ENCODE measurements at regions not wholly inside any gene's neighbourhood (a gene's known extent, or its start where the extent isn't known, plus 50 kb on each side); places are given as distances from the start of the nearest gene placed in this dataset.
A peak's percentile ranks its signal among the peaks of the same experiment; 100 is the strongest.

DNA sequence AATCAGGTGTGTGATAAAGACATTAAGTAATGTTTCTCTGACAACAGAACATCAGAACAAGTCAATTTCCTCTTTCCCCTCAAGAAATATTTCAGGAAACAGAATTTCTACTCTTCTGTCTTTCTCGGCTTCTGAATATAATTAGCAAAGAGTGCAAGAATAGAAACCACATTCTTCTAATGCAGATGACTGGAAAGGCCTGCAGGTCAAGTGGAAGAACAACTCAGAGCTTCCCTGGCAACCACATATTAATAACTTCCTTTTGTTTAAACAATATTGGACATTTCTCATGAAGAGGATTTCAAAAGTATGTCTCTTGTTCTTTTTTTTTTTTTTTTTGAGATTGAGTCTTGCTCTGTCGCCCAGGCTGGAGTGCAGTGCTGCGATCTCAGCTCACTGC, 225.5 kb downstream of the PARM1 start:
- Histone ChIP-seq H3K27ac (ENCODE audit: low read length in 2 of 2) (no peak overlapping the region), H3K4me2 (replicated peaks; ENCODE audit: low read depth, low read length, poor library complexity, severe bottlenecking) (peak overlapping the region; percentile 39), H3K9me3 (ENCODE audit: control extremely low read depth in 1 of 3, control insufficient read depth in 2 of 3, insufficient read depth in 1 of 3, low read length in 2 of 3) (peaks cover 0 to 16% (median 14%) of the 10 kb centered on the region in 3 donors), H2AFZ (ENCODE audit: insufficient read depth, low read depth, low read length, poor library complexity, severe bottlenecking) (no peak overlapping the region), H3K9ac (ENCODE audit: low read length) (no peak overlapping the region), H3K36me3 (replicated peaks in 1 of 2; ENCODE audit: control extremely low read depth in 1 of 2, control insufficient read depth in 1 of 2, extremely low read depth in 1 of 2, insufficient read depth in 2 of 2, low read length in 1 of 2) (no peaks in the 10 kb centered on the region), H3K79me2 (ENCODE audit: control insufficient read depth, insufficient read depth, low read length) (no peaks in the 10 kb centered on the region), H3K4me1 (ENCODE audit: control insufficient read depth in 2 of 2, insufficient read depth in 2 of 2, low read length in 2 of 2) (peaks cover 3 to 6% of the 10 kb centered on the region in 2 donors), H3K27me3 (replicated peaks in 1 of 4; ENCODE audit: control extremely low read depth in 1 of 4, control insufficient read depth in 3 of 4, insufficient read depth in 4 of 4, low read length in 3 of 4) (peaks cover 0 to 3% (median 0%) of the 10 kb centered on the region in 4 experiments), H3K4me3 (ENCODE audit: control extremely low read depth in 1 of 5, extremely low read depth in 1 of 5, insufficient read depth in 1 of 5, low read depth in 2 of 5, low read length in 4 of 5) (no peak overlapping the region), H4K20me1 (ENCODE audit: control insufficient read depth, insufficient read depth, low read length, poor library complexity, severe bottlenecking) (no peaks in the 10 kb centered on the region)
- ChIA-PET POLR2A (no interaction called here), CTCF (interaction anchor here (1.0 kb wide), 1 partner anchor 78 kb away, joined by 3 read pairs; no protein-coding TSS in a partner anchor)
- no peak for TF ChIP-seq EZH2 (IDR thresholded peaks at IDR 0.05; ENCODE audit: borderline replicate concordance, insufficient read depth, low read depth, low read length, poor library complexity, severe bottlenecking)
- Mint-ChIP-seq H3K4me1 (peaks cover 6% of the 10 kb centered on the region), H3K9me3 (ENCODE audit: insufficient read depth) (peaks cover 12% of the 10 kb centered on the region), H3K4me3 (no peak overlapping the region), H3K27ac (no peak overlapping the region), H3K27me3 (peaks cover 6% of the 10 kb centered on the region)
- intact Hi-C loops (cut with micrococcal nuclease): no loop called here
- no peak for DNase-seq
- no peak for ATAC-seq (ENCODE audit: low read depth)
- no CpG with 5 or more reads among the region's 3 CpGs for WGBS (ENCODE audit: insufficient coverage)

DNA sequence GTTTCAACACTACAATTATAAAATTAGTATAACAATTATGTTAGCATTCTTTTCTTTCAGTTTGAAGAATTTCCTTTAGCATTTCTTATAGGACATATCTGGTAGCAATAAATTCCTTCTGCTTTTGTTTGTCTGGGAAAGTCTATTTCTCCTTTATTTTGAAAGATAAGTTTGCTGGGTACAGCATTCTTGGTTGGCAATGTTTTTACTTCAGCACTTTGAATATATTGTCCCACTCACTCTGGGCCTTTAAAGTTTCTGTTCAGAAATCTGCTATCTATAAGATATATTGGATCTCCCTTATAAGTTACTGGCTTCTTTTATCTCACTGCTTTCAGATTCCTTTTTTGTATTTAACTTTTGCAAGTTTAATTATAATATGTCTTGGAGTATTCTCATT, 222.1 kb downstream of the PARM1 start:
- Histone ChIP-seq H3K4me1 (ENCODE audit: control insufficient read depth in 2 of 2, insufficient read depth in 2 of 2, low read length in 2 of 2) (peaks cover 3 to 6% of the 10 kb centered on the region in 2 donors), H3K4me2 (replicated peaks; ENCODE audit: low read depth, low read length, poor library complexity, severe bottlenecking) (no peak overlapping the region), H3K27me3 (replicated peaks in 1 of 4; ENCODE audit: control extremely low read depth in 1 of 4, control insufficient read depth in 3 of 4, insufficient read depth in 4 of 4, low read length in 3 of 4) (no peaks in the 10 kb centered on the region), H4K20me1 (ENCODE audit: control insufficient read depth, insufficient read depth, low read length, poor library complexity, severe bottlenecking) (no peaks in the 10 kb centered on the region), H3K27ac (ENCODE audit: low read length in 2 of 2) (no peak overlapping the region), H3K9me3 (ENCODE audit: control extremely low read depth in 1 of 3, control insufficient read depth in 2 of 3, insufficient read depth in 1 of 3, low read length in 2 of 3) (peaks cover 0 to 16% (median 14%) of the 10 kb centered on the region in 3 donors), H3K36me3 (replicated peaks in 1 of 2; ENCODE audit: control extremely low read depth in 1 of 2, control insufficient read depth in 1 of 2, extremely low read depth in 1 of 2, insufficient read depth in 2 of 2, low read length in 1 of 2) (no peaks in the 10 kb centered on the region), H3K79me2 (ENCODE audit: control insufficient read depth, insufficient read depth, low read length) (no peaks in the 10 kb centered on the region), H3K9ac (ENCODE audit: low read length) (no peak overlapping the region), H3K4me3 (ENCODE audit: control extremely low read depth in 1 of 5, extremely low read depth in 1 of 5, insufficient read depth in 1 of 5, low read depth in 2 of 5, low read length in 4 of 5) (no peak overlapping the region), H2AFZ (ENCODE audit: insufficient read depth, low read depth, low read length, poor library complexity, severe bottlenecking) (no peak overlapping the region)
- DNase-seq (no peak), ATAC-seq (ENCODE audit: low read depth) (no peak)
- H3K4me3 Mint-ChIP-seq: no peak overlapping the region
- POLR2A ChIA-PET: no interaction called here
- CTCF ChIA-PET: no interaction called here
- peaks cover 15% of the 10 kb centered on the region for H3K9me3 Mint-ChIP-seq (ENCODE audit: insufficient read depth)
- intact Hi-C loops (cut with micrococcal nuclease): no loop called here
- no peak for TF ChIP-seq EZH2 (IDR thresholded peaks at IDR 0.05; ENCODE audit: borderline replicate concordance, insufficient read depth, low read depth, low read length, poor library complexity, severe bottlenecking)
- TF ChIP-seq, protein P1, sequence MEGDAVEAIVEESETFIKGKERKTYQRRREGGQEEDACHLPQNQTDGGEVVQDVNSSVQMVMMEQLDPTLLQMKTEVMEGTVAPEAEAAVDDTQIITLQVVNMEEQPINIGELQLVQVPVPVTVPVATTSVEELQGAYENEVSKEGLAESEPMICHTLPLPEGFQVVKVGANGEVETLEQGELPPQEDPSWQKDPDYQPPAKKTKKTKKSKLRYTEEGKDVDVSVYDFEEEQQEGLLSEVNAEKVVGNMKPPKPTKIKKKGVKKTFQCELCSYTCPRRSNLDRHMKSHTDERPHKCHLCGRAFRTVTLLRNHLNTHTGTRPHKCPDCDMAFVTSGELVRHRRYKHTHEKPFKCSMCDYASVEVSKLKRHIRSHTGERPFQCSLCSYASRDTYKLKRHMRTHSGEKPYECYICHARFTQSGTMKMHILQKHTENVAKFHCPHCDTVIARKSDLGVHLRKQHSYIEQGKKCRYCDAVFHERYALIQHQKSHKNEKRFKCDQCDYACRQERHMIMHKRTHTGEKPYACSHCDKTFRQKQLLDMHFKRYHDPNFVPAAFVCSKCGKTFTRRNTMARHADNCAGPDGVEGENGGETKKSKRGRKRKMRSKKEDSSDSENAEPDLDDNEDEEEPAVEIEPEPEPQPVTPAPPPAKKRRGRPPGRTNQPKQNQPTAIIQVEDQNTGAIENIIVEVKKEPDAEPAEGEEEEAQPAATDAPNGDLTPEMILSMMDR (IDR thresholded peaks at IDR 0.05): no peak
- H3K27me3 Mint-ChIP-seq: no peaks in the 10 kb centered on the region
- H3K4me1 Mint-ChIP-seq: peaks cover 6% of the 10 kb centered on the region
- H3K27ac Mint-ChIP-seq: no peak overlapping the region
